ENCODE measurements at regions not wholly inside any gene's neighbourhood (a gene's known extent, or its start where the extent isn't known, plus 50 kb on each side); places are given as distances from the start of the nearest gene placed in this dataset.

- no peaks in the 10 kb centered on the region for H3K9me2 ChIP-seq (replicated peaks; ENCODE audit: low read length)
- intact Hi-C loops (cut with micrococcal nuclease): no loop called here
- H3K27ac ChIP-seq (ENCODE audit: low read length): peak overlapping the region; percentile 31
- CTCF ChIA-PET: no interaction called here
- H2AFZ ChIP-seq (ENCODE audit: low read length): no peak overlapping the region
- no peaks in the 10 kb centered on the region for H4K20me1 ChIP-seq (ENCODE audit: low read length)
- POLR2A ChIA-PET (ENCODE audit: unreplicated experiment): interaction anchor here (0.5 to 0.7 kb wide), 2 partner anchors 157 to 794 kb away, joined by 4 read pairs; no protein-coding TSS in a partner anchor
- DNase-seq (peak; percentile 24), ATAC-seq (no peak)
- H3K4me3 ChIP-seq (ENCODE audit: low read length): no peak overlapping the region
- no peak overlapping the region for H3K9ac ChIP-seq (ENCODE audit: low read length)
- no peaks in the 10 kb centered on the region for H3K79me2 ChIP-seq (ENCODE audit: low read length)
- TF ChIP-seq EZH2 (IDR thresholded peaks at IDR 0.05; ENCODE audit: low read length, unreplicated experiment): no peak
- TF ChIP-seq EZH2phosphoT487 (IDR thresholded peaks at IDR 0.05; ENCODE audit: borderline replicate concordance, low read length): no peak
- TF ChIP-seq CTCF (conservative IDR thresholded peaks at IDR 0.05; ENCODE audit: low read depth, low read length): no peak
- H3K36me3 ChIP-seq (ENCODE audit: low read depth, low read length): no peaks in the 10 kb centered on the region
- H3F3A ChIP-seq (ENCODE audit: low read length, unreplicated experiment): no peaks in the 10 kb centered on the region
- peaks cover 8% of the 10 kb centered on the region; the same call in 1 of the 2 replicates for H3K4me1 ChIP-seq (ENCODE audit: insufficient read depth, low read length)
- H3K9me3 ChIP-seq (ENCODE audit: low read length): no peaks in the 10 kb centered on the region
- no peaks in the 10 kb centered on the region for H3K27me3 ChIP-seq (ENCODE audit: low read length)
- no TSS peak for BruUV-seq (replicated peaks)
- peak overlapping the region; percentile 18; the same call in 1 of the 2 replicates for H3K4me2 ChIP-seq (ENCODE audit: low read length)
These were observed 423.4 kb upstream of the CHORDC1 start for GRCh38 chr11:90646266-90646665.

- ATAC-seq (no peak), DNase-seq (peak; percentile 56)
- H3K27ac ChIP-seq (ENCODE audit: low read length): no peak overlapping the region
- POLR2A ChIA-PET (ENCODE audit: unreplicated experiment): no interaction called here
- no peak overlapping the region for H3K9ac ChIP-seq (ENCODE audit: low read length)
- no peaks in the 10 kb centered on the region for H4K20me1 ChIP-seq (ENCODE audit: low read length)
- H3K27me3 ChIP-seq (ENCODE audit: low read length): no peaks in the 10 kb centered on the region
- H3F3A ChIP-seq (ENCODE audit: low read length, unreplicated experiment): no peaks in the 10 kb centered on the region
- H3K9me2 ChIP-seq (replicated peaks; ENCODE audit: low read length): no peaks in the 10 kb centered on the region
- no peaks in the 10 kb centered on the region for H3K9me3 ChIP-seq (ENCODE audit: low read length)
- BruUV-seq (replicated peaks): no TSS peak
- intact Hi-C loops (cut with micrococcal nuclease): loop anchor here (5.0 kb wide), 1 partner anchor 608 kb away; no protein-coding TSS in a partner anchor
- TF ChIP-seq EZH2 (IDR thresholded peaks at IDR 0.05; ENCODE audit: low read length, unreplicated experiment) (no peak), CTCF (conservative IDR thresholded peaks at IDR 0.05; ENCODE audit: low read depth, low read length) (peak; percentile 65)
- CTCF ChIA-PET: no interaction called here
- H2AFZ ChIP-seq (ENCODE audit: low read length): no peak overlapping the region
- H3K4me3 ChIP-seq (ENCODE audit: low read length): no peak overlapping the region
- H3K4me2 ChIP-seq (ENCODE audit: low read length): no peak overlapping the region
- no peaks in the 10 kb centered on the region for H3K36me3 ChIP-seq (ENCODE audit: low read depth, low read length)
- no peaks in the 10 kb centered on the region for H3K4me1 ChIP-seq (ENCODE audit: insufficient read depth, low read length)
- no peaks in the 10 kb centered on the region for H3K79me2 ChIP-seq (ENCODE audit: low read length)
These were observed 416.7 kb upstream of the CHORDC1 start for GRCh38 chr11:90639461-90639993.

GRCh38 chr11:90635886-90636285 is 413.0 kb upstream of the CHORDC1 start:
- Histone ChIP-seq H4K20me1 (ENCODE audit: low read length) (no peaks in the 10 kb centered on the region), H3K27ac (ENCODE audit: low read length) (no peak overlapping the region), H3K4me1 (ENCODE audit: insufficient read depth, low read length) (no peaks in the 10 kb centered on the region), H3K9me2 (replicated peaks; ENCODE audit: low read length) (no peaks in the 10 kb centered on the region), H3K36me3 (ENCODE audit: low read depth, low read length) (no peaks in the 10 kb centered on the region), H3K27me3 (ENCODE audit: low read length) (no peaks in the 10 kb centered on the region), H2AFZ (ENCODE audit: low read length) (no peak overlapping the region), H3F3A (ENCODE audit: low read length, unreplicated experiment) (no peaks in the 10 kb centered on the region), H3K4me2 (ENCODE audit: low read length) (no peak overlapping the region), H3K9me3 (ENCODE audit: low read length) (no peaks in the 10 kb centered on the region), H3K9ac (ENCODE audit: low read length) (no peak overlapping the region), H3K79me2 (ENCODE audit: low read length) (no peaks in the 10 kb centered on the region), H3K4me3 (ENCODE audit: low read length) (no peak overlapping the region)
- ChIA-PET POLR2A (ENCODE audit: unreplicated experiment) (no interaction called here), CTCF (no interaction called here)
- no peak for ATAC-seq
- TF ChIP-seq EZH2 (IDR thresholded peaks at IDR 0.05; ENCODE audit: low read length, unreplicated experiment) (no peak), EZH2phosphoT487 (IDR thresholded peaks at IDR 0.05; ENCODE audit: borderline replicate concordance, low read length) (no peak), CTCF (conservative IDR thresholded peaks at IDR 0.05; ENCODE audit: low read depth, low read length) (no peak)
- BruUV-seq (replicated peaks): no TSS peak
- DNase-seq: no peak
- intact Hi-C loops (cut with micrococcal nuclease): loop anchor here (5.0 kb wide), 1 partner anchor 611 kb away; no protein-coding TSS in a partner anchor
